Stimulated activated CD4-positive, alpha-beta T cell treated with anti-CD3 and anti-CD28 coated beads, TNF-alpha, amount 100 ng/mL, for 1 hour (primary cell): ENCODE measurements at regions not wholly inside any gene's neighbourhood (a gene's known extent, or its start where the extent isn't known, plus 50 kb on each side); places are given as distances from the start of the nearest gene placed in this dataset.

Source experiments
- DNase-seq, 3 donors: peaks; one replicate each; pipeline ENCODE4 v3.0.0-alpha.2; 2020; ENCODE audit warnings: low read depth in 3 of 3, low spot score in 1 of 3

- DNase-seq, result no peak
Measured at GRCh38 chr5:52497133-52497693, 290.5 kb upstream of the ITGA1 start.

DNA sequence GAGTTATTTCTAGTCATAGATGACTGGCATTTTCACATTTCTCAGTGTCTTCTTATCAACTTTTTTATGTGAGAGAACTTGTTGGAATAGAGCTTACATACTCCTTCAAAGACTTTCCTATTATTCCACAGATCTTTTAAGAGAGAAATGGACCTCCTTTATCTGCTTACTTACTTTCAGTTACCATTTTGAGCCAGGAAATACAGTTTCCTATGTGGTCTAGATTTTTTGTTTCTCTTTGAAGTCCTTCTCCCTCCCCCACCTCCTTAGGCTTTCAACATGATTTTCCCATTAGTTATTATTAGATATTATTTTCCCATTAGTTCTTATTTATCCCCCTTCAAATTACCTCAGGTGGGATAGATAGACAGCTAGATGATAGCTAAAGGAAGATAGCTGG lies 289.1 kb upstream of the ITGA1 start:
- DNase-seq, result no peak

DNA sequence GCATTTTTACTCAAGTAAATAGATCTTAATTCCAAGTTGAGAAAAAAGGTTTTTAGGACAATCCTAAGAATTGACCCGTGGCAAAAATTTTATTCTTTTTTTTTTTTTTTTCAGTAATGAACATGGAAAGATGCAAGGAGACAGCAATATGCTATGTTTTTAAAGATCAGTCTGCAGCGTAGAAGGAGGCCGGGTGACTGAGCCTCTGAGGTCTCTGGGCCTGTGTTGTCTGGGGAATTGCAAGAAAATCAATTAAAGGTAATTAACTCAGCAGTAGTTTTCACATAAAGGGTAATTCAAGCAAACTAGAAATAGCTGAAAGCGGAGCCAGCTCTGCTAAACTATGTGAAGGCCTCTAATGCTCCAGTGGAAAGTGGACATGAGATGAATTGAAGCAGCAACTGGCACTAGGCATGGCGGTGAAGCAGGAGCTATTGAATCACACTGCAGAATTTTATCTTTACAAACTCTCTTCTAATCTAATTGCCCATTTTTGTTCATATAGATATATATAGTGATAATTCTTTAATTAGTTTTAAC lies 285.2 kb upstream of the ITGA1 start:
- no peak for DNase-seq

GRCh38 chr5:52504584-52505240 lies 283.0 kb upstream of the ITGA1 start:
- DNase-seq, result no peak

DNA sequence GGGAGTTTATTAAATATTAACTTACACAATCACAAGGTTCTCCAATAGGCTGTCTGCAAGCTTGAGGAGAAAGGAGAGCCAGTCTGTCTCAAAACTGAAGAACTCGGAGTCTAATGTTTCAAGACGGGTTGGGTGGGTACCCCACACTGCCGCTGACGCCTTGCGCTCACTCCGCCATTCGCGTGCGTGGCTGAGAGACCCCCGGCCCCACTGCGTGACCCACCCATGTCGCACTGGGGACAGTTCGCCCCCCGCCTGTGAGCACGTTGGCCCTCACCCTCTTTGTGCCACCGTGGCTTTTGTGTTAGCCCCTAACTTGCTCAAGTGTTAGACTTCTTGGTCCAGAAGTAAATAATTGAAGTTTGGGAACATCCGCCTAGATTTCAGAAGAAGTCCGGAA lies 270.0 kb upstream of the ITGA1 start:
- DNase-seq, result no peak

GRCh38 chr5:52520171-52520570 lies 267.5 kb upstream of the ITGA1 start:
- DNase-seq, result no peak

GRCh38 chr5:52521236-52521635 lies 266.5 kb upstream of the ITGA1 start:
- no peak for DNase-seq

DNA sequence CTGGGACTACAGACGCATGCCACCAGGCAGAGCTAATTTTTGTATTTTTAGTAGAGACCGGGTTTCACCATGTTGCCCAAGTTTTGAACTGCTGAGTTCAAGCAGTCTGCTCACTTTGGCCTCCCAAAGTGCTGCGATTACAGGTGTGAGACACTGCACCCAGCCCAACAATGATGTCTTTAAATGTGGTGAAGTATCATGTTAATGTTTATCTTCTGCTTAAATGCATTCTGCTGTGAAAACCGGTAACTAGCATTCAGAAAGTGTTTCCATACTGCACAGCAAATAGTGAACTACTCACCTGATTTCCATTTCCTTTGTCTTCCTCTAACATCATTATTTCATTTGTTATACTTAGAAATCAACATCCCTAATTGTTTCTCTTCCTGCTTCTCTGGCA lies 264.0 kb upstream of the ITGA1 start:
- DNase-seq, result no peak

- DNase-seq, result no peak
Measured at GRCh38 chr5:52531105-52531504, 256.6 kb upstream of the ITGA1 start.

GRCh38 chr5:52543594-52543993 lies 244.1 kb upstream of the ITGA1 start:
- no peak for DNase-seq

GRCh38 chr5:52544738-52545137 lies 243.0 kb upstream of the ITGA1 start:
- no peak for DNase-seq

- DNase-seq, result no peak
Measured at GRCh38 chr5:52554293-52554692, 233.4 kb upstream of the ITGA1 start.

DNA sequence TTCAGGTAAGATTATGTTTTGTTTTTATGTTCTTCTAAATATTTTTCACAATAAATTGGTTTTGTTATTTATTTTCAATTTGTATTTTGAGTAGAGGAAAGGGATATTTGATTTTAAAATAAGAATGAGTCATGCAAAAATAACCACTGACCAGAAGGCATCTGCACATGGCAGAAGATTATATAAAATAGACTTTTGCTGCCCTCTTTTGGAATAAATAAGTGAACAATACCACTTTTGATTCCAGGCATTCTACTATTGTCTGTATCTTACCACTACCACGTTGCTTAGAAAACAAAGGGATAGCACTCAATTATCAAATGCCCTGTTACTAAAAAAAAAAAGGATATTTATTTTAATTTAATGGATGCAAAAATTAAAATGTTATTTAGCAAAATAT lies 227.3 kb upstream of the ITGA1 start:
- DNase-seq, result no peak

DNA sequence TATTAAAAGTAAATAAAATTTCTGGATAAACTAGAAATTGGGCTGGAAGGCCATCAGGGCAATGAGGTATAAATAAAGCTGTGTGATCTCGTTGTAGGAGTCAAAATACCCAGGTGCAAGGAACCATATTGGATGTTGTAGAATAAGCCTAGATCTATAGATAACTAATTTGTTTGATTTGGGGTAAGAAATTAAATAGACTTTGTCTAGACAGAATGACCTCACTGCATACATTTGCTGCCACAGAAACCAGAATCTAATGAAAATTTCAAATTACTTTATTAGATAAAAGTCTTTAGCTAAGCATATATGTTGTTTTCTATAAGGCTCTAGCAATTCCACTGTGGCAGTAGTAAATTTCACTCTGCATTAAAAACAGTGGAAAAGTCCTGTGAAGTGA lies 225.2 kb upstream of the ITGA1 start:
- DNase-seq, result no peak

- DNase-seq, result no peak
Measured at GRCh38 chr5:52564587-52564986, 223.1 kb upstream of the ITGA1 start.

GRCh38 chr5:52577546-52577945 lies 210.2 kb upstream of the ITGA1 start:
- DNase-seq, result no peak

- no peak for DNase-seq
Measured at GRCh38 chr5:52579391-52579790, 208.3 kb upstream of the ITGA1 start.

- DNase-seq, result no peak
Measured at GRCh38 chr5:52580921-52581320, 206.8 kb upstream of the ITGA1 start.

GRCh38 chr5:52582313-52582712 lies 205.4 kb upstream of the ITGA1 start:
- DNase-seq, result no peak

DNA sequence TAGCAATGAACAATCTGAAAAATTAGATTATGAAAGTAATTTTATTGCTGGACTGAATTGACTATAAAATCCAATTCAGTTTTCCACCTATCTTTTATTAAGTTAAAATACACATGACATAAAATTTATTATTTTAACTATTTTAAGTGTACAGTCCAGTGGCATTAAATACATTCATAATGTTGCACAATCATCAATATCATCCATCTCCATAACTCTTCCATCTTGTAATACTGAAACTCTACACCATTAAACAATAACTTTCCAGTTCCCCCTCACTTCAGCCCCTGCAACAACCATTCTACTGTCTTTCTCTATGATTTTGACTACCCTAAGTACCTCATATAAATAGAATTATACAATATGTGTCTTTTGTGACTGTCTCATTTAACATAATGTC lies 200.6 kb upstream of the ITGA1 start:
- no peak for DNase-seq

- no peak for DNase-seq
Measured at GRCh38 chr5:52597625-52598024, 190.1 kb upstream of the ITGA1 start.

GRCh38 chr5:52598968-52599367 lies 188.7 kb upstream of the ITGA1 start:
- DNase-seq, result no peak
